ENCODE measurements at regions not wholly inside any gene's neighbourhood (a gene's known extent, or its start where the extent isn't known, plus 50 kb on each side); places are given as distances from the start of the nearest gene placed in this dataset.

- intact Hi-C loops (cut with micrococcal nuclease) = no loop called here
- WGBS (ENCODE audit: insufficient coverage) = 80% methylated on average over 17 of the region's 17 CpGs
- TF ChIP-seq, protein P1, sequence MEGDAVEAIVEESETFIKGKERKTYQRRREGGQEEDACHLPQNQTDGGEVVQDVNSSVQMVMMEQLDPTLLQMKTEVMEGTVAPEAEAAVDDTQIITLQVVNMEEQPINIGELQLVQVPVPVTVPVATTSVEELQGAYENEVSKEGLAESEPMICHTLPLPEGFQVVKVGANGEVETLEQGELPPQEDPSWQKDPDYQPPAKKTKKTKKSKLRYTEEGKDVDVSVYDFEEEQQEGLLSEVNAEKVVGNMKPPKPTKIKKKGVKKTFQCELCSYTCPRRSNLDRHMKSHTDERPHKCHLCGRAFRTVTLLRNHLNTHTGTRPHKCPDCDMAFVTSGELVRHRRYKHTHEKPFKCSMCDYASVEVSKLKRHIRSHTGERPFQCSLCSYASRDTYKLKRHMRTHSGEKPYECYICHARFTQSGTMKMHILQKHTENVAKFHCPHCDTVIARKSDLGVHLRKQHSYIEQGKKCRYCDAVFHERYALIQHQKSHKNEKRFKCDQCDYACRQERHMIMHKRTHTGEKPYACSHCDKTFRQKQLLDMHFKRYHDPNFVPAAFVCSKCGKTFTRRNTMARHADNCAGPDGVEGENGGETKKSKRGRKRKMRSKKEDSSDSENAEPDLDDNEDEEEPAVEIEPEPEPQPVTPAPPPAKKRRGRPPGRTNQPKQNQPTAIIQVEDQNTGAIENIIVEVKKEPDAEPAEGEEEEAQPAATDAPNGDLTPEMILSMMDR (IDR thresholded peaks at IDR 0.05) = no peak
- no peaks in the 10 kb centered on the region for H3K27me3 ChIP-seq (ENCODE audit: control insufficient read depth, insufficient read depth, low read length)
- no peak overlapping the region for H3K4me3 ChIP-seq (ENCODE audit: low read length)
- no peak overlapping the region for H3K27ac Mint-ChIP-seq
- peaks cover 5 to 6% of the 10 kb centered on the region in 2 donors for H3K4me1 Mint-ChIP-seq
- H3K9me3 Mint-ChIP-seq = no peaks in the 10 kb centered on the region
- H3K9me3 ChIP-seq (ENCODE audit: control insufficient read depth, insufficient read depth, low read length) = no peaks in the 10 kb centered on the region
- H3K4me3 Mint-ChIP-seq = no peak overlapping the region
- H3K36me3 Mint-ChIP-seq = no peaks in the 10 kb centered on the region
- DNase-seq = no peak
- no peak for ATAC-seq
- no peak overlapping the region for H3K27ac ChIP-seq (ENCODE audit: low read length)
- peaks cover 7% of the 10 kb centered on the region for H3K4me1 ChIP-seq (ENCODE audit: control insufficient read depth, insufficient read depth, low read length)
- no peaks in the 10 kb centered on the region for H3K36me3 ChIP-seq (ENCODE audit: control insufficient read depth, insufficient read depth, low read length)
- peaks cover 12 to 25% of the 10 kb centered on the region in 2 donors for H3K27me3 Mint-ChIP-seq (ENCODE audit: low read depth in 2 of 2)
Measured at GRCh38 chr3:195013411-195014361, 257.3 kb downstream of the XXYLT1 start.

DNA sequence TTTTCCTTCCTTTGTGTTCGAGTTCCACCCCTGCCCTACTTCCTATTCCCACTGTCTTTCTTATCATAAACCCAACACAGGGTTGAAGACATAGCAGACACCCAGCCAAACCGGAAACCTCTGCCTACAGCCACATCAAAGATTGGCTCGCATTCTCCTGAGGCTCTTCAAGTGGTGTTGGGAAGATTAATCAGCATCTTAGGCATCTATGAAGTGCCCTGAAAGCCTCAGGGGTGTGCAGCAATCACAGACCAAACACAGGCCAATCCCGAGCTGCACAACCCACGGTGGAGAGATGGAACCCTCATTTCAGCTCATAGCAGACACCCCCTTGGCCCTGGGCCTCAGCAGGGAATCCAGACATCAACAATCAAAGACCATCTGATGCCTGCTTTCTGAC lies 255.9 kb downstream of the XXYLT1 start:
- Mint-ChIP-seq H3K9me3 (no peaks in the 10 kb centered on the region), H3K27ac (no peak overlapping the region), H3K27me3 (ENCODE audit: low read depth in 2 of 2) (peaks cover 18 to 29% of the 10 kb centered on the region in 2 donors), H3K36me3 (no peaks in the 10 kb centered on the region), H3K4me1 (peaks cover 5 to 6% of the 10 kb centered on the region in 2 donors), H3K4me3 (no peak overlapping the region)
- no peak for DNase-seq
- TF ChIP-seq, protein P1 (IDR thresholded peaks at IDR 0.05) = no peak
- H3K4me1 ChIP-seq (ENCODE audit: control insufficient read depth, insufficient read depth, low read length) = peaks cover 7% of the 10 kb centered on the region
- H3K27ac ChIP-seq (ENCODE audit: low read length) = no peak overlapping the region
- 42% methylated on average over 4 of the region's 5 CpGs for WGBS (ENCODE audit: insufficient coverage)
- H3K36me3 ChIP-seq (ENCODE audit: control insufficient read depth, insufficient read depth, low read length) = no peaks in the 10 kb centered on the region
- H3K9me3 ChIP-seq (ENCODE audit: control insufficient read depth, insufficient read depth, low read length) = no peaks in the 10 kb centered on the region
- no peak for ATAC-seq
- intact Hi-C loops (cut with micrococcal nuclease) = no loop called here
- H3K4me3 ChIP-seq (ENCODE audit: low read length) = no peak overlapping the region
- no peaks in the 10 kb centered on the region for H3K27me3 ChIP-seq (ENCODE audit: control insufficient read depth, insufficient read depth, low read length)

GRCh38 chr3:195017151-195017550 lies 253.8 kb downstream of the XXYLT1 start:
- no peak overlapping the region for H3K27ac Mint-ChIP-seq
- DNase-seq = no peak
- 88% methylated on average over 4 of the region's 4 CpGs for WGBS (ENCODE audit: insufficient coverage)
- intact Hi-C loops (cut with micrococcal nuclease) = no loop called here
- no peak overlapping the region for H3K27ac ChIP-seq (ENCODE audit: low read length)
- H3K36me3 ChIP-seq (ENCODE audit: control insufficient read depth, insufficient read depth, low read length) = no peaks in the 10 kb centered on the region
- no peak overlapping the region for H3K4me3 ChIP-seq (ENCODE audit: low read length)
- no peak overlapping the region for H3K4me3 Mint-ChIP-seq
- TF ChIP-seq, protein P1 (IDR thresholded peaks at IDR 0.05) = no peak
- peaks cover 5% of the 10 kb centered on the region for H3K4me1 ChIP-seq (ENCODE audit: control insufficient read depth, insufficient read depth, low read length)
- no peaks in the 10 kb centered on the region for H3K9me3 ChIP-seq (ENCODE audit: control insufficient read depth, insufficient read depth, low read length)
- ATAC-seq = no peak
- no peaks in the 10 kb centered on the region for H3K36me3 Mint-ChIP-seq
- no peaks in the 10 kb centered on the region for H3K9me3 Mint-ChIP-seq
- peaks cover 31 to 32% of the 10 kb centered on the region in 2 donors for H3K27me3 Mint-ChIP-seq (ENCODE audit: low read depth in 2 of 2)
- H3K4me1 Mint-ChIP-seq = peaks cover 5 to 6% of the 10 kb centered on the region in 2 donors
- no peaks in the 10 kb centered on the region for H3K27me3 ChIP-seq (ENCODE audit: control insufficient read depth, insufficient read depth, low read length)
